Caki2 (cell line): ENCODE measurements at regions not wholly inside any gene's neighbourhood (a gene's known extent, or its start where the extent isn't known, plus 50 kb on each side); places are given as distances from the start of the nearest gene placed in this dataset.

Experiments
- DNase-seq: peaks from one replicate; pipeline ENCODE4 v3.0.0-alpha.2; 2015; ENCODE audit warnings: low read depth
- in situ Hi-C: cut with HindIII; loops from 2 replicates; pipeline ENCODE4 v1.10.0; 2016; ENCODE audit warnings: low sequenced_read_pairs, low pct_unique_long_range_greater_than_20kb, mixed read lengths

GRCh38 chr10:91024541-91024940 is 103.7 kb upstream of the ANKRD1 start:
- no peak for DNase-seq
- in situ Hi-C loops = no loop called here

- no peak for DNase-seq
- in situ Hi-C loops = no loop called here
Measured at GRCh38 chr10:91032611-91033206, 111.8 kb upstream of the ANKRD1 start.

GRCh38 chr10:91033324-91033950 is 112.5 kb upstream of the ANKRD1 start:
- DNase-seq = no peak
- in situ Hi-C loops = no loop called here

- DNase-seq = no peak
- in situ Hi-C loops = no loop called here
Measured at GRCh38 chr10:91034042-91034441, 113.2 kb upstream of the ANKRD1 start.

GRCh38 chr10:91034494-91035159 is 113.7 kb upstream of the ANKRD1 start:
- in situ Hi-C loops = no loop called here
- no peak for DNase-seq

- in situ Hi-C loops = no loop called here
Measured at GRCh38 chr10:91035650-91036292, 114.9 kb upstream of the ANKRD1 start.

GRCh38 chr10:91036807-91037411 is 116.0 kb upstream of the ANKRD1 start:
- in situ Hi-C loops = no loop called here
- no peak for DNase-seq

More at GRCh38 chr10:91035650-91036292, 114.9 kb upstream of the ANKRD1 start:
- DNase-seq = no peak

GRCh38 chr10:91038971-91039370 is 118.1 kb upstream of the ANKRD1 start:
- in situ Hi-C loops = no loop called here
- no peak for DNase-seq

- in situ Hi-C loops = no loop called here
- no peak for DNase-seq
Measured at GRCh38 chr10:91040343-91040742, 119.5 kb upstream of the ANKRD1 start.

GRCh38 chr10:91042069-91042468 is 121.2 kb upstream of the ANKRD1 start:
- in situ Hi-C loops = no loop called here
- no peak for DNase-seq

- peak; percentile 11 for DNase-seq
- in situ Hi-C loops = no loop called here
Measured at GRCh38 chr10:91043173-91043910, 122.5 kb upstream of the ANKRD1 start.

- DNase-seq = no peak
- in situ Hi-C loops = no loop called here
Measured at GRCh38 chr10:91046869-91047268, 126.0 kb upstream of the ANKRD1 start.

- in situ Hi-C loops = no loop called here
- no peak for DNase-seq
Measured at GRCh38 chr10:91048380-91048779, 127.5 kb upstream of the ANKRD1 start.

GRCh38 chr10:91049296-91049987 is 128.6 kb upstream of the ANKRD1 start:
- in situ Hi-C loops = no loop called here
- DNase-seq = no peak

GRCh38 chr10:91049988-91050360 is 129.1 kb upstream of the ANKRD1 start:
- in situ Hi-C loops = no loop called here
- no peak for DNase-seq

GRCh38 chr10:91050371-91051034 is 129.6 kb upstream of the ANKRD1 start:
- DNase-seq = no peak
- in situ Hi-C loops = no loop called here

- in situ Hi-C loops = no loop called here
- DNase-seq = no peak
Measured at GRCh38 chr10:91051829-91052228, 130.9 kb upstream of the ANKRD1 start.
